HEK293 (cell line): ENCODE measurements at regions not wholly inside any gene's neighbourhood (a gene's known extent, or its start where the extent isn't known, plus 50 kb on each side); places are given as distances from the start of the nearest gene placed in this dataset.

Experiments
- TCF7L2 ChIP-seq: IDR thresholded peaks from 2 replicates; pipeline ENCODE4 v1.6.1; 2011; ENCODE audit warnings: low read depth, mild to moderate bottlenecking, inconsistent platforms, low read length, moderate library complexity, borderline replicate concordance
- ZNF140 ChIP-seq: fragments of 450-650 bp; formaldehyde crosslinking; IDR thresholded peaks from 2 replicates; pipeline ENCODE4 v1.5.1; 2016; ENCODE audit warnings: missing biosample characterization, missing genetic modification characterization
- ZNF23 ChIP-seq: fragments of 450-650 bp; formaldehyde crosslinking; IDR thresholded peaks from 2 replicates; pipeline ENCODE4 v1.5.1; 2016; ENCODE audit warnings: missing biosample characterization, missing genetic modification characterization, borderline replicate concordance
- ZNF266 ChIP-seq: fragments of 450-650 bp; formaldehyde crosslinking; IDR thresholded peaks from 2 replicates; pipeline ENCODE4 v1.5.1; 2016; ENCODE audit warnings: missing biosample characterization, missing genetic modification characterization, low read depth
- ZNF292 ChIP-seq: fragments of 450-650 bp; formaldehyde crosslinking; IDR thresholded peaks from 2 replicates; pipeline ENCODE4 v1.5.1; 2016; ENCODE audit warnings: low read depth, missing biosample characterization, missing genetic modification characterization, borderline replicate concordance
- ZNF560 ChIP-seq: fragments of 450-650 bp; formaldehyde crosslinking; IDR thresholded peaks from 2 replicates; pipeline ENCODE4 v1.5.1; 2017; ENCODE audit warnings: missing biosample characterization, missing genetic modification characterization, borderline replicate concordance
- ZNF670 ChIP-seq: fragments of 450-650 bp; formaldehyde crosslinking; IDR thresholded peaks from 2 replicates; pipeline ENCODE4 v1.5.1; 2016; ENCODE audit warnings: missing biosample characterization, missing genetic modification characterization, low read depth
- TF ChIP-seq, protein P1 (sequence below): fragments of 450-650 bp; formaldehyde crosslinking; IDR thresholded peaks from 2 replicates; pipeline ENCODE4 v1.5.1; 2016; ENCODE audit warnings: missing biosample characterization, missing genetic modification characterization
- TF ChIP-seq, protein P2 (sequence below): fragments of 450-650 bp; formaldehyde crosslinking; IDR thresholded peaks from 2 replicates; pipeline ENCODE4 v1.5.1; 2016; ENCODE audit warnings: missing biosample characterization, missing genetic modification characterization, low read depth
- TF ChIP-seq, protein P3 (sequence below): fragments of 450-650 bp; IDR thresholded peaks from 2 replicates; pipeline ENCODE4 v1.5.1; 2018; ENCODE audit warnings: missing biosample characterization, mild to moderate bottlenecking, missing genetic modification characterization
- TF ChIP-seq, protein P4 (sequence below): fragments of 450-650 bp; formaldehyde crosslinking; IDR thresholded peaks from 2 replicates; pipeline ENCODE4 v1.5.1; 2017; ENCODE audit warnings: missing biosample characterization, missing genetic modification characterization

DNA sequence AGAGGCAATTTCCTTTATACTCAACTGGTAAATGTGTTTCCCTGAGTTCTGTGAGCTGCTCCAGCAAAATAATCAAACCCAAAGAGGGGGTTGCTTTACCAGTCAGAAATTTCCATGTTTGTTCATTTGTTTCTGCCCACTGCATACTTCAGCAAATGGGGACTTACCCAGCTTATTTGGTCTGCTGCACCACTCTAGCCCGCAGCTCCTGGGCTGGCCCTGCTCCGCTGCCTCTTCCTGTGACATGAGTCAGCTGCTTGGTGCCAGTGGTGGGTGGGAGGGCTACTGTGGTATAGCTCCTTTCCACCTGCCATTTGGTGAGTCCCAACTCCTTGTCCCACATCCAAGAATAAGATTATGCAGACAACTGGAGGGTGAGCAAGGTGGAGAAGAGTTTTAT, 644.2 kb downstream of the MCTP2 start:
- TF ChIP-seq ZNF140 (no peak), TCF7L2 (no peak), ZNF266 (tag by site-specific recombination) (no peak), ZNF292 (tag by site-specific recombination) (no peak), ZNF560 (tag by site-specific recombination) (no peak), ZNF670 (tag by site-specific recombination) (no peak), ZNF23 (no peak)
- TF ChIP-seq, protein P1, sequence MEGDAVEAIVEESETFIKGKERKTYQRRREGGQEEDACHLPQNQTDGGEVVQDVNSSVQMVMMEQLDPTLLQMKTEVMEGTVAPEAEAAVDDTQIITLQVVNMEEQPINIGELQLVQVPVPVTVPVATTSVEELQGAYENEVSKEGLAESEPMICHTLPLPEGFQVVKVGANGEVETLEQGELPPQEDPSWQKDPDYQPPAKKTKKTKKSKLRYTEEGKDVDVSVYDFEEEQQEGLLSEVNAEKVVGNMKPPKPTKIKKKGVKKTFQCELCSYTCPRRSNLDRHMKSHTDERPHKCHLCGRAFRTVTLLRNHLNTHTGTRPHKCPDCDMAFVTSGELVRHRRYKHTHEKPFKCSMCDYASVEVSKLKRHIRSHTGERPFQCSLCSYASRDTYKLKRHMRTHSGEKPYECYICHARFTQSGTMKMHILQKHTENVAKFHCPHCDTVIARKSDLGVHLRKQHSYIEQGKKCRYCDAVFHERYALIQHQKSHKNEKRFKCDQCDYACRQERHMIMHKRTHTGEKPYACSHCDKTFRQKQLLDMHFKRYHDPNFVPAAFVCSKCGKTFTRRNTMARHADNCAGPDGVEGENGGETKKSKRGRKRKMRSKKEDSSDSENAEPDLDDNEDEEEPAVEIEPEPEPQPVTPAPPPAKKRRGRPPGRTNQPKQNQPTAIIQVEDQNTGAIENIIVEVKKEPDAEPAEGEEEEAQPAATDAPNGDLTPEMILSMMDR (tag by site-specific recombination), result no peak
- TF ChIP-seq, protein P2, sequence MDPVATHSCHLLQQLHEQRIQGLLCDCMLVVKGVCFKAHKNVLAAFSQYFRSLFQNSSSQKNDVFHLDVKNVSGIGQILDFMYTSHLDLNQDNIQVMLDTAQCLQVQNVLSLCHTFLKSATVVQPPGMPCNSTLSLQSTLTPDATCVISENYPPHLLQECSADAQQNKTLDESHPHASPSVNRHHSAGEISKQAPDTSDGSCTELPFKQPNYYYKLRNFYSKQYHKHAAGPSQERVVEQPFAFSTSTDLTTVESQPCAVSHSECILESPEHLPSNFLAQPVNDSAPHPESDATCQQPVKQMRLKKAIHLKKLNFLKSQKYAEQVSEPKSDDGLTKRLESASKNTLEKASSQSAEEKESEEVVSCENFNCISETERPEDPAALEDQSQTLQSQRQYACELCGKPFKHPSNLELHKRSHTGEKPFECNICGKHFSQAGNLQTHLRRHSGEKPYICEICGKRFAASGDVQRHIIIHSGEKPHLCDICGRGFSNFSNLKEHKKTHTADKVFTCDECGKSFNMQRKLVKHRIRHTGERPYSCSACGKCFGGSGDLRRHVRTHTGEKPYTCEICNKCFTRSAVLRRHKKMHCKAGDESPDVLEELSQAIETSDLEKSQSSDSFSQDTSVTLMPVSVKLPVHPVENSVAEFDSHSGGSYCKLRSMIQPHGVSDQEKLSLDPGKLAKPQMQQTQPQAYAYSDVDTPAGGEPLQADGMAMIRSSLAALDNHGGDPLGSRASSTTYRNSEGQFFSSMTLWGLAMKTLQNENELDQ, result no peak
- TF ChIP-seq, protein P3, sequence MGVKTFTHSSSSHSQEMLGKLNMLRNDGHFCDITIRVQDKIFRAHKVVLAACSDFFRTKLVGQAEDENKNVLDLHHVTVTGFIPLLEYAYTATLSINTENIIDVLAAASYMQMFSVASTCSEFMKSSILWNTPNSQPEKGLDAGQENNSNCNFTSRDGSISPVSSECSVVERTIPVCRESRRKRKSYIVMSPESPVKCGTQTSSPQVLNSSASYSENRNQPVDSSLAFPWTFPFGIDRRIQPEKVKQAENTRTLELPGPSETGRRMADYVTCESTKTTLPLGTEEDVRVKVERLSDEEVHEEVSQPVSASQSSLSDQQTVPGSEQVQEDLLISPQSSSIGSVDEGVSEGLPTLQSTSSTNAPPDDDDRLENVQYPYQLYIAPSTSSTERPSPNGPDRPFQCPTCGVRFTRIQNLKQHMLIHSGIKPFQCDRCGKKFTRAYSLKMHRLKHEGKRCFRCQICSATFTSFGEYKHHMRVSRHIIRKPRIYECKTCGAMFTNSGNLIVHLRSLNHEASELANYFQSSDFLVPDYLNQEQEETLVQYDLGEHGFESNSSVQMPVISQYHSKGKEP (tag by site-specific recombination), result no peak
- TF ChIP-seq, protein P4, sequence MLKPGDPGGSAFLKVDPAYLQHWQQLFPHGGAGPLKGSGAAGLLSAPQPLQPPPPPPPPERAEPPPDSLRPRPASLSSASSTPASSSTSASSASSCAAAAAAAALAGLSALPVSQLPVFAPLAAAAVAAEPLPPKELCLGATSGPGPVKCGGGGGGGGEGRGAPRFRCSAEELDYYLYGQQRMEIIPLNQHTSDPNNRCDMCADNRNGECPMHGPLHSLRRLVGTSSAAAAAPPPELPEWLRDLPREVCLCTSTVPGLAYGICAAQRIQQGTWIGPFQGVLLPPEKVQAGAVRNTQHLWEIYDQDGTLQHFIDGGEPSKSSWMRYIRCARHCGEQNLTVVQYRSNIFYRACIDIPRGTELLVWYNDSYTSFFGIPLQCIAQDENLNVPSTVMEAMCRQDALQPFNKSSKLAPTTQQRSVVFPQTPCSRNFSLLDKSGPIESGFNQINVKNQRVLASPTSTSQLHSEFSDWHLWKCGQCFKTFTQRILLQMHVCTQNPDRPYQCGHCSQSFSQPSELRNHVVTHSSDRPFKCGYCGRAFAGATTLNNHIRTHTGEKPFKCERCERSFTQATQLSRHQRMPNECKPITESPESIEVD (tag by site-specific recombination), result no peak
